ENCODE measurements at regions not wholly inside any gene's neighbourhood (a gene's known extent, or its start where the extent isn't known, plus 50 kb on each side); places are given as distances from the start of the nearest gene placed in this dataset.

DNA sequence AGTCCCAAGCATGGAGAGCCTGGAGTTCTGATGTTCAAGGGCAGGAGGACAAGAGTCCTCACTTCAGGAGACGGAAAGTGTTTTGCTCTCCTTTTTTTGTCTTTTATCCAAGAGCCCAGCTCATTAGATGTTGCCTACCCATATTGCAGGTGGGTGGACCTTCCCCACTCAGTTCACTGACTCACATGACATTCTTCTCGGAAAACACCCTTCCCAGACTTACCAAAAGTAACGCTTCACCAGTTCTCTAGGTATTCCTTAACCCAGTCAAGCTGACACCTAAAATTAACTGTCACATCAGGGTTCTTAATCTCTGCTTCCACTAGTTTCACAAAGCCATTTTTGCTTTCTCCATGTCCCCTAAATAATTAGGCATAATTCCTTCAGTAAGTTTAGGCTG, 2215.4 kb upstream of the PCDH20 start:
- TF ChIP-seq, protein P1, sequence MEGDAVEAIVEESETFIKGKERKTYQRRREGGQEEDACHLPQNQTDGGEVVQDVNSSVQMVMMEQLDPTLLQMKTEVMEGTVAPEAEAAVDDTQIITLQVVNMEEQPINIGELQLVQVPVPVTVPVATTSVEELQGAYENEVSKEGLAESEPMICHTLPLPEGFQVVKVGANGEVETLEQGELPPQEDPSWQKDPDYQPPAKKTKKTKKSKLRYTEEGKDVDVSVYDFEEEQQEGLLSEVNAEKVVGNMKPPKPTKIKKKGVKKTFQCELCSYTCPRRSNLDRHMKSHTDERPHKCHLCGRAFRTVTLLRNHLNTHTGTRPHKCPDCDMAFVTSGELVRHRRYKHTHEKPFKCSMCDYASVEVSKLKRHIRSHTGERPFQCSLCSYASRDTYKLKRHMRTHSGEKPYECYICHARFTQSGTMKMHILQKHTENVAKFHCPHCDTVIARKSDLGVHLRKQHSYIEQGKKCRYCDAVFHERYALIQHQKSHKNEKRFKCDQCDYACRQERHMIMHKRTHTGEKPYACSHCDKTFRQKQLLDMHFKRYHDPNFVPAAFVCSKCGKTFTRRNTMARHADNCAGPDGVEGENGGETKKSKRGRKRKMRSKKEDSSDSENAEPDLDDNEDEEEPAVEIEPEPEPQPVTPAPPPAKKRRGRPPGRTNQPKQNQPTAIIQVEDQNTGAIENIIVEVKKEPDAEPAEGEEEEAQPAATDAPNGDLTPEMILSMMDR (IDR thresholded peaks at IDR 0.05; ENCODE audit: low read depth, low read length) = no peak
- TF ChIP-seq EZH2phosphoT487 (IDR thresholded peaks at IDR 0.05; ENCODE audit: low read depth) = no peak
